Neutrophil (primary cell): ENCODE measurements at regions not wholly inside any gene's neighbourhood (a gene's known extent, or its start where the extent isn't known, plus 50 kb on each side); places are given as distances from the start of the nearest gene placed in this dataset.

Experiments used
- H3K27ac ChIP-seq: fragments of 200-600 bp; sonication (generic); 2 replicates; pipeline ENCODE4 v1.5.1; 2016; ENCODE audit warnings: mild to moderate bottlenecking, moderate library complexity
- H3K27me3 ChIP-seq: fragments of 200-600 bp; sonication (generic); 2 replicates; pipeline ENCODE4 v1.6.0; 2016; ENCODE audit warnings: mild to moderate bottlenecking
- H3K36me3 ChIP-seq: fragments of 200-600 bp; sonication (generic); 2 replicates; pipeline ENCODE4 v1.5.1; 2017
- H3K4me1 ChIP-seq, 2 experiments: fragments of 200-600 bp in 1 of 2; sonication (generic) in 1 of 2; 1 replicate in 1 of 2; 2 replicates in 1 of 2; pipeline versions ENCODE4 v1.5.1 to v1.6.1; 2013 to 2016; ENCODE audit warnings: low read depth in 1 of 2, low read length in 1 of 2, mild to moderate bottlenecking in 1 of 2, moderate library complexity in 1 of 2; ENCODE audit not compliant: control insufficient read depth in 1 of 2, insufficient read depth in 1 of 2
- H3K4me3 ChIP-seq, 2 experiments: fragments of 200-600 bp in 1 of 2; sonication (generic) in 1 of 2; 1 replicate in 1 of 2; 2 replicates in 1 of 2; pipeline ENCODE4 v1.5.1; 2013 to 2016; ENCODE audit warnings: low read depth in 1 of 2, low read length in 1 of 2, mild to moderate bottlenecking in 1 of 2, moderate library complexity in 1 of 2
- H3K9me3 ChIP-seq: fragments of 200-600 bp; sonication (generic); 2 replicates; pipeline ENCODE4 v1.5.1; 2016
- TF ChIP-seq, protein P1 (sequence below): fragments of 200-600 bp; sonication (generic); IDR thresholded peaks from 2 replicates; pipeline ENCODE4 v1.5.1; 2016; ENCODE audit warnings: antibody characterized with exemption

DNA sequence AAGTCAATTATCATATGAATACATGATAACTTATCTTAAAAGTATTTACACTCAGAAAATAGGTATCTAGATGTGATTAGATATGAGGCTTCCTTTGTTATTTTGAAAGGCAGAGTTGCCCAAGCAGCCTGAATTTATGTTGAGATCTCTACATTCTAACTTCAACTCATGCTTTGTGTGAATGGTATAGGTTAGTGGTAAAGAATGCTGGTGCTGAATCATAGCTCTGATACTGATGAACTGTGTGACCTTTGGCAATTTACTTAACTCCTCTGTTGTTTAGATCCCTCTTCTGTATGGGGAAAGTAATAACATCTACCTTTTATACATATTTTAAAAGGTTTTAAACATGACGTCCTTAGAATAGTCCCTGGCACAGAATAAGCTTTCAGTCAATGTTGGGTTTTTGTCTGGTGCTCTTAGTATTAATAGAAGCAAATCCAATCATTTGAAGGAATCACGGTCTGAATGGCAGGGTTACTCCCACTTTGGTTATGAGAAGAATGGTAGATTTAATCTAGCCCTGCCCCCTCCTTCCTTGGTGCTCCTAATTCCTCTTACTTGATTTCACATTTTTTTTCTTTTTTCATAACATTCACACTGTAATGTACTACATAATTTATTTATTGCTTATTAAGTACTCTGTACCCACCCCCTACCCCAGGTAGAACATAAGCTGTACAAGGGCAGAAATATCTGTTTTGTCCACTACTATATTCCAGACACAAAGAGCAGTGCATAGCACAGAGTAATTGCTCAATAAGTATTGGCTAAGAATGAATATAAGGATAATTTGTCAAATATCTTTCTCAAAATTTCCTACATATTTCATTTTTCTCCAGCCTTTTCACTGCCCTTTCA is 203.3 kb upstream of the KRR1 start:
- Histone ChIP-seq H3K27me3 (no peaks in the 10 kb centered on the region), H3K4me1 (no peaks in the 10 kb centered on the region), H3K27ac (no peak overlapping the region), H3K36me3 (no peaks in the 10 kb centered on the region), H3K9me3 (no peaks in the 10 kb centered on the region), H3K4me3 (no peak overlapping the region)
- TF ChIP-seq, protein P1, sequence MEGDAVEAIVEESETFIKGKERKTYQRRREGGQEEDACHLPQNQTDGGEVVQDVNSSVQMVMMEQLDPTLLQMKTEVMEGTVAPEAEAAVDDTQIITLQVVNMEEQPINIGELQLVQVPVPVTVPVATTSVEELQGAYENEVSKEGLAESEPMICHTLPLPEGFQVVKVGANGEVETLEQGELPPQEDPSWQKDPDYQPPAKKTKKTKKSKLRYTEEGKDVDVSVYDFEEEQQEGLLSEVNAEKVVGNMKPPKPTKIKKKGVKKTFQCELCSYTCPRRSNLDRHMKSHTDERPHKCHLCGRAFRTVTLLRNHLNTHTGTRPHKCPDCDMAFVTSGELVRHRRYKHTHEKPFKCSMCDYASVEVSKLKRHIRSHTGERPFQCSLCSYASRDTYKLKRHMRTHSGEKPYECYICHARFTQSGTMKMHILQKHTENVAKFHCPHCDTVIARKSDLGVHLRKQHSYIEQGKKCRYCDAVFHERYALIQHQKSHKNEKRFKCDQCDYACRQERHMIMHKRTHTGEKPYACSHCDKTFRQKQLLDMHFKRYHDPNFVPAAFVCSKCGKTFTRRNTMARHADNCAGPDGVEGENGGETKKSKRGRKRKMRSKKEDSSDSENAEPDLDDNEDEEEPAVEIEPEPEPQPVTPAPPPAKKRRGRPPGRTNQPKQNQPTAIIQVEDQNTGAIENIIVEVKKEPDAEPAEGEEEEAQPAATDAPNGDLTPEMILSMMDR = no peak

DNA sequence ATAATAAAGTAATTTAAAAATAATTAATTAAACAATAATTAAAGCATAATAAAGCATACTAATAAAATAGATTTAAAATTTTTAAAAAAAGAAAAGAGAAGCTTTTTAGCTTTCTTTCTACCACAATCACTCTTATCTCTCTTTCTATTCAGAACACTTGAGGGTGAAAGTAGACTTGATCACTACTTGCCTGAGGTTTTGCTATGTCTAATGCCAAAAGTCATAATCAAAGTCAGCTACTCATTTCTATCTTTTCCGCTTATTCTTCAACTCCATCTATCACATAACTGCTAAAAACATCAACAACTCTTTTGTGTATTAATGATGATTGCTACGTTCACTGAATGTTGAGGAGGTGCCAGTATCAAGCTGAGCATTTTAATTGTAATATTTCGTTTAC is 202.0 kb upstream of the KRR1 start:
- no peaks in the 10 kb centered on the region for H3K4me1 ChIP-seq
- H3K27me3 ChIP-seq = no peaks in the 10 kb centered on the region
- H3K9me3 ChIP-seq = no peaks in the 10 kb centered on the region
- TF ChIP-seq, protein P1 = no peak
- H3K36me3 ChIP-seq = no peaks in the 10 kb centered on the region
- H3K4me3 ChIP-seq = no peak overlapping the region
- H3K27ac ChIP-seq = no peak overlapping the region

DNA sequence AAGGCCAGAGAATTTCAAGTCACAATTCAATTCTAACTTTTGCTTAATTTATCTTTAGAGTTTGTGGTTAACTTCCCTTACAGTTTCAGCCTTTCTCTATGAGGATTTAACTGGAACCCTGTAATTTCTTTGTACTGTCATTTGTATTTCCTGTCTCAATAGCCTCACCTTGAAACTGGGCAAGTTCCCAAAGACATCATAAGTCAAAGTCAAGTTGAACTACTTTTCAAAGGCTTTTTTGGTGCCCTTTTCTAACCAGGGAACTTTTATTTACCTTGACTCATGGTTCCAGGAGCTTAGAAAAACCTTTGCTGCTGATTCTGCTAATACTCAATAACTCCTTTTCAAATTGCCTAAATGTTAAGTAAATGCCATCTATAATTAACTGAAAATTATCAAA is 200.8 kb upstream of the KRR1 start:
- no peak overlapping the region for H3K4me3 ChIP-seq
- H3K27ac ChIP-seq = no peak overlapping the region
- H3K9me3 ChIP-seq = no peaks in the 10 kb centered on the region
- no peaks in the 10 kb centered on the region for H3K36me3 ChIP-seq
- no peaks in the 10 kb centered on the region for H3K27me3 ChIP-seq
- no peaks in the 10 kb centered on the region for H3K4me1 ChIP-seq
- TF ChIP-seq, protein P1 = no peak

DNA sequence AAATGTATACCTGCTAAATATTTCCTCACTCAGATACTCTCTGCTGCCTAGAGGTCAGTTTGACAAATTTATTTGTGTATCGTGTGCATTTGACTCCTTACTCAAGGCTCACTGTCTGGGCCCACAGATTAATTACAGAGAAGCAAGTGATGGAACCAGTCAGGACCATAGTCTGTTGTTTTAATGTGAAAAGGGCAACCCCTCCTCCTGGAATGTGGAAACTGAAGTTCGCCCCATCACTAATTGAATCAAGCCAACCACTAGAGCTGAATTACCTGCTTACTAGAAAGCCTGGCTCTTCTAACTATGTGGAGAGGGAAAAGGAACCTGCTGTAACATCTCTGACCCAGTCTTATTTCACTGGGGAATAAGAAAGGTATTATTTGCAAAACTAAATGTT is 199.9 kb upstream of the KRR1 start:
- no peaks in the 10 kb centered on the region for H3K27me3 ChIP-seq
- no peaks in the 10 kb centered on the region for H3K4me1 ChIP-seq
- TF ChIP-seq, protein P1 = no peak
- H3K4me3 ChIP-seq = no peak overlapping the region
- H3K36me3 ChIP-seq = no peaks in the 10 kb centered on the region
- no peak overlapping the region for H3K27ac ChIP-seq
- no peaks in the 10 kb centered on the region for H3K9me3 ChIP-seq

DNA sequence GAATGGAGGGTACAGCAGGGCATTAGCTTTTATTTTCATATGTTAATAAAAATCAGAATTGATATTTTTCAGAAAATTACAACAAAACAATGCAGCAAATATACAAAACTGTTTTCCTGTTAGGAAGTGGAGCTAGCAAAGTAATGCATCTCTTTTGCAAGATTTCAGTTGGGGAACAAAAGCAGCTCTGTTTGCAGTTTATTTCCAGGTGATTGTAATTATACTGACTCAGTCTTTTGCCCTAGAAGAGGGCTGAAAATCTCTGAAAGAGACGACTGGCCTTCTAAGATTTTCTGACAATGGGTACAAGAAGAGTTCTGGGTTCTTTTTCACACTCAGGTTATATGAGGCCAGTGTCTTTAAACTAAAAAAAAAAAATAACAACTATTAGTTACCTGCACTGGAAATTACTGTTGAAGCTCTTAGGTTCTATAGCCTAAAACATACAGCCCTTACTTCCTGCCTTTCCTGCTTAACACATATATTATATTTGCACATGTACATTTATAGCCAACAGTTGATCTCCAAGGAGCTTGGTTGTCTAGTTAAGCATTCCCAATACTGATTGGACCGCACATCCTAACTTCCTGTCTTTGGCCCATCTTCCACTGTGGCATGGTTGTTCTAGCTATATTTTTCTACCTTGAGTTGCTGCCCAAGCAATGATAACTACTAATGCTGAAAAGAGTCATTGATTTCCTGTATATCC is 199.1 kb upstream of the KRR1 start:
- Histone ChIP-seq H3K36me3 (no peaks in the 10 kb centered on the region), H3K9me3 (no peaks in the 10 kb centered on the region), H3K27ac (no peak overlapping the region), H3K4me3 (no peak overlapping the region), H3K4me1 (no peaks in the 10 kb centered on the region), H3K27me3 (no peaks in the 10 kb centered on the region)
- TF ChIP-seq, protein P1 = no peak
